Esophagus squamous epithelium (tissue), 4 donors: ENCODE measurements at regions not wholly inside any gene's neighbourhood (a gene's known extent, or its start where the extent isn't known, plus 50 kb on each side); places are given as distances from the start of the nearest gene placed in this dataset.

Experiments used
- CTCF ChIP-seq, 6 experiments: fragments of 450-650 bp in 4 of 6; fragments of 200-600 bp in 2 of 6; sonication (generic) in 2 of 6; IDR thresholded peaks; one replicate each; pipeline ENCODE4 v1.5.1; 2016 to 2019; ENCODE audit warnings: antibody characterized with exemption in 6 of 6, mild to moderate bottlenecking in 4 of 6, moderate library complexity in 4 of 6
- POLR2A ChIP-seq, 4 donors: fragments of 450-650 bp; IDR thresholded peaks; one replicate each; pipeline ENCODE4 v1.6.1; 2017; ENCODE audit warnings: antibody characterized with exemption in 4 of 4, mild to moderate bottlenecking in 4 of 4, moderate library complexity in 3 of 4

GRCh38 chr4:24742773-24743172 lies 52.6 kb upstream of the SOD3 start:
- no peak for TF ChIP-seq CTCF (IDR thresholded peaks at IDR 0.05)
- no peak for TF ChIP-seq POLR2A (IDR thresholded peaks at IDR 0.05)
